NCI-H187 treated with DMSO at 0.1 percent for 48 hours (cell line): ENCODE measurements at regions not wholly inside any gene's neighbourhood (a gene's known extent, or its start where the extent isn't known, plus 50 kb on each side); places are given as distances from the start of the nearest gene placed in this dataset.

Experiments
- DNase-seq: peaks from one replicate; lab custom pipeline; 2025; lab: John Stamatoyannopoulos, UW

- no peak for DNase-seq
Observed at GRCh38 chr9:12874395-12874794, 99.6 kb downstream of the LURAP1L start.

GRCh38 chr9:12875191-12875590 is 100.4 kb downstream of the LURAP1L start:
- DNase-seq: no peak

- no peak for DNase-seq
Observed at GRCh38 chr9:12876872-12877271, 102.1 kb downstream of the LURAP1L start.

GRCh38 chr9:12878351-12878978 is 103.6 kb downstream of the LURAP1L start:
- no peak for DNase-seq

GRCh38 chr9:12879961-12880360 is 105.1 kb downstream of the LURAP1L start:
- no peak for DNase-seq

- DNase-seq: no peak
Observed at GRCh38 chr9:12880406-12881015, 105.7 kb downstream of the LURAP1L start.

- no peak for DNase-seq
Observed at GRCh38 chr9:12882430-12882829, 107.6 kb downstream of the LURAP1L start.

- no peak for DNase-seq
Observed at GRCh38 chr9:12884736-12885395, 110.0 kb downstream of the LURAP1L start.

GRCh38 chr9:12889402-12890106 is 114.7 kb downstream of the LURAP1L start:
- DNase-seq: no peak

GRCh38 chr9:12891588-12891987 is 116.8 kb downstream of the LURAP1L start:
- no peak for DNase-seq

GRCh38 chr9:12903316-12903715 is 128.5 kb downstream of the LURAP1L start:
- DNase-seq: no peak

- no peak for DNase-seq
Observed at GRCh38 chr9:12904261-12905000, 129.6 kb downstream of the LURAP1L start.

GRCh38 chr9:12906646-12907045 is 131.8 kb downstream of the LURAP1L start:
- no peak for DNase-seq

GRCh38 chr9:12908895-12909294 is 134.1 kb downstream of the LURAP1L start:
- no peak for DNase-seq

- DNase-seq: no peak
Observed at GRCh38 chr9:12915366-12915954, 140.6 kb downstream of the LURAP1L start.

GRCh38 chr9:12916042-12916441 is 141.2 kb downstream of the LURAP1L start:
- DNase-seq: no peak

- no peak for DNase-seq
Observed at GRCh38 chr9:12920437-12920836, 145.6 kb downstream of the LURAP1L start.

GRCh38 chr9:12921621-12922020 is 146.8 kb downstream of the LURAP1L start:
- DNase-seq: no peak

- no peak for DNase-seq
Observed at GRCh38 chr9:12922224-12922866, 147.5 kb downstream of the LURAP1L start.

GRCh38 chr9:12923468-12924009 is 148.7 kb downstream of the LURAP1L start:
- DNase-seq: no peak

- DNase-seq: no peak
Observed at GRCh38 chr9:12930906-12931305, 156.1 kb downstream of the LURAP1L start.
